ENCODE measurements at regions not wholly inside any gene's neighbourhood (a gene's known extent, or its start where the extent isn't known, plus 50 kb on each side); places are given as distances from the start of the nearest gene placed in this dataset.
"Not testable (repeated sequence)": the region's sequence is repeated elsewhere in the genome, so short reads cannot be mapped to it uniquely, and the experiment has no call there.

- Histone ChIP-seq H3K4me2 (no peak overlapping the region), H3K27ac (no peak overlapping the region), H3K9me3 (no peaks in the 10 kb centered on the region)
These were observed 209.3 kb downstream of the DAD1 start for GRCh38 chr14:22379727-22380126.

GRCh38 chr14:22378181-22378580 lies 210.8 kb downstream of the DAD1 start:
- Histone ChIP-seq H3K4me3 (no peak overlapping the region), H3K9ac (no peak overlapping the region), H3K27ac (no peak overlapping the region), H3K27me3 (no peaks in the 10 kb centered on the region), H3K9me3 (no peaks in the 10 kb centered on the region), H3K4me2 (no peak overlapping the region), H3K36me3 (no peaks in the 10 kb centered on the region), H3K4me1 (no peaks in the 10 kb centered on the region), H4K20me1 (no peaks in the 10 kb centered on the region)
- TF ChIP-seq Cebpa-rat (IDR thresholded peaks at IDR 0.05), result no peak

More at GRCh38 chr14:22379727-22380126, 209.3 kb downstream of the DAD1 start:
- no peaks in the 10 kb centered on the region for H3K27me3 ChIP-seq
- TF ChIP-seq Cebpa-rat (IDR thresholded peaks at IDR 0.05), result no peak
- no peak overlapping the region for H3K9ac ChIP-seq
- H3K36me3 ChIP-seq, result no peaks in the 10 kb centered on the region
- no peak overlapping the region for H3K4me3 ChIP-seq
- H4K20me1 ChIP-seq, result no peaks in the 10 kb centered on the region
- no peaks in the 10 kb centered on the region for H3K4me1 ChIP-seq

GRCh38 chr14:22375321-22375930 lies 213.6 kb downstream of the DAD1 start:
- no peak for TF ChIP-seq Cebpa-rat (IDR thresholded peaks at IDR 0.05)
- no peaks in the 10 kb centered on the region for H4K20me1 ChIP-seq
- no peak overlapping the region for H3K4me3 ChIP-seq
- no peaks in the 10 kb centered on the region for H3K4me1 ChIP-seq
- no peaks in the 10 kb centered on the region for H3K27me3 ChIP-seq
- no peaks in the 10 kb centered on the region for H3K36me3 ChIP-seq
- no peak overlapping the region for H3K27ac ChIP-seq
- H3K9ac ChIP-seq, result no peak overlapping the region
- no peak overlapping the region for H3K4me2 ChIP-seq
- H3K9me3 ChIP-seq, result no peaks in the 10 kb centered on the region

GRCh38 chr14:22370084-22370847 lies 218.8 kb downstream of the DAD1 start:
- no peak overlapping the region for H3K27ac ChIP-seq
- no peaks in the 10 kb centered on the region for H4K20me1 ChIP-seq

GRCh38 chr14:22358726-22359125 lies 230.3 kb downstream of the DAD1 start:
- Histone ChIP-seq H3K9me3 (peaks cover 6% of the 10 kb centered on the region; the same call in 1 of the 2 replicates), H3K27me3 (no peaks in the 10 kb centered on the region), H3K9ac (no peak overlapping the region), H3K36me3 (no peaks in the 10 kb centered on the region), H3K27ac (no peak overlapping the region), H4K20me1 (no peaks in the 10 kb centered on the region), H3K4me3 (no peak overlapping the region), H3K4me1 (no peaks in the 10 kb centered on the region), H3K4me2 (no peak overlapping the region)
- TF ChIP-seq Cebpa-rat (IDR thresholded peaks at IDR 0.05), result no peak

More at GRCh38 chr14:22370084-22370847, 218.8 kb downstream of the DAD1 start:
- no peak overlapping the region for H3K9ac ChIP-seq
- H3K4me2 ChIP-seq, result no peak overlapping the region
- no peak overlapping the region for H3K4me3 ChIP-seq
- no peaks in the 10 kb centered on the region for H3K27me3 ChIP-seq
- H3K9me3 ChIP-seq, result no peaks in the 10 kb centered on the region
- no peak for TF ChIP-seq Cebpa-rat (IDR thresholded peaks at IDR 0.05)
- H3K36me3 ChIP-seq, result no peaks in the 10 kb centered on the region
- H3K4me1 ChIP-seq, result no peaks in the 10 kb centered on the region

- not testable (repeated sequence) for H3K9ac ChIP-seq, H3K36me3 ChIP-seq, H3K4me1 ChIP-seq, H3K27ac ChIP-seq, H3K4me2 ChIP-seq, H4K20me1 ChIP-seq, H3K27me3 ChIP-seq, H3K4me3 ChIP-seq
- peaks cover 20% of the 10 kb centered on the region for H3K9me3 ChIP-seq
These were observed 239.7 kb downstream of the DAD1 start for GRCh38 chr14:22349281-22349680.

GRCh38 chr14:22344673-22345072 lies 244.4 kb downstream of the DAD1 start:
- peaks cover 5% of the 10 kb centered on the region for H3K4me1 ChIP-seq
- H3K4me3 ChIP-seq, result no peak overlapping the region
- H3K36me3 ChIP-seq, result no peaks in the 10 kb centered on the region
- H3K27ac ChIP-seq, result no peak overlapping the region
- no peak overlapping the region for H3K4me2 ChIP-seq
- no peaks in the 10 kb centered on the region for H4K20me1 ChIP-seq
- no peaks in the 10 kb centered on the region for H3K27me3 ChIP-seq
- H3K9ac ChIP-seq, result no peak overlapping the region
- TF ChIP-seq Cebpa-rat (IDR thresholded peaks at IDR 0.05), result no peak
- peaks cover 30% of the 10 kb centered on the region for H3K9me3 ChIP-seq

GRCh38 chr14:22344209-22344608 lies 244.8 kb downstream of the DAD1 start:
- not testable (repeated sequence) for H3K4me2 ChIP-seq, H3K4me3 ChIP-seq, H3K9ac ChIP-seq, H4K20me1 ChIP-seq, H3K36me3 ChIP-seq, H3K27ac ChIP-seq, H3K4me1 ChIP-seq, H3K27me3 ChIP-seq
- peaks cover 30% of the 10 kb centered on the region for H3K9me3 ChIP-seq

GRCh38 chr14:22341049-22341448 lies 248.0 kb downstream of the DAD1 start:
- Histone ChIP-seq H3K27me3 (no peaks in the 10 kb centered on the region), H4K20me1 (no peaks in the 10 kb centered on the region), H3K4me2 (no peak overlapping the region), H3K9me3 (peaks cover 27% of the 10 kb centered on the region), H3K9ac (no peak overlapping the region), H3K4me1 (peaks cover 22% of the 10 kb centered on the region), H3K36me3 (no peaks in the 10 kb centered on the region), H3K27ac (no peak overlapping the region), H3K4me3 (no peak overlapping the region)
- no peak for TF ChIP-seq Cebpa-rat (IDR thresholded peaks at IDR 0.05)

GRCh38 chr14:22338917-22339715 lies 249.9 kb downstream of the DAD1 start:
- peak overlapping the region; percentile 39 for H3K4me2 ChIP-seq
- H4K20me1 ChIP-seq, result no peaks in the 10 kb centered on the region
- H3K27me3 ChIP-seq, result no peaks in the 10 kb centered on the region
- no peak overlapping the region for H3K4me3 ChIP-seq
- H3K36me3 ChIP-seq, result no peaks in the 10 kb centered on the region
- no peak for TF ChIP-seq Cebpa-rat (IDR thresholded peaks at IDR 0.05)
- H3K27ac ChIP-seq, result no peak overlapping the region
- H3K9ac ChIP-seq, result no peak overlapping the region
- peaks cover 22% of the 10 kb centered on the region for H3K4me1 ChIP-seq
- H3K9me3 ChIP-seq, result peaks cover 9% of the 10 kb centered on the region

Data from BLaER1 (cell line).